ENCODE measurements at regions not wholly inside any gene's neighbourhood (a gene's known extent, or its start where the extent isn't known, plus 50 kb on each side); places are given as distances from the start of the nearest gene placed in this dataset.

DNA sequence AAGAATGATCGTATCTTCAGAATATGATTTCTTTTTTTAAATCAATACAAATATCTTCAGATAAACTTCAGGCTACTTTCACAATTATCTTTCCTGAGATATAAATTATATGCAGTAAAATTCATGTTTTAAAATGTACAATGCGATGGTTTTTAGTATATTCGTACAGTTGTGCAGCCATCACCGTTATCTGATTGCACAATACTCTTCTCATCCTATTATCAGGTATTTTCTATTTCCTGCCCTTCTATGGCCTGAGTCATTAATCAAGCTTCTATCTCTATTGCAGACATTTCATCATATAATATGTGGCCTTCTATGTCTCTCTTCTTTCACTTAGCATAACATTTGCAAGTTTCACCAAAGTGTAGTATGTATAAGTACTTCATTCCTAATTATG lies 1360.2 kb upstream of the SLC10A2 start:
- TF ChIP-seq, protein P1, sequence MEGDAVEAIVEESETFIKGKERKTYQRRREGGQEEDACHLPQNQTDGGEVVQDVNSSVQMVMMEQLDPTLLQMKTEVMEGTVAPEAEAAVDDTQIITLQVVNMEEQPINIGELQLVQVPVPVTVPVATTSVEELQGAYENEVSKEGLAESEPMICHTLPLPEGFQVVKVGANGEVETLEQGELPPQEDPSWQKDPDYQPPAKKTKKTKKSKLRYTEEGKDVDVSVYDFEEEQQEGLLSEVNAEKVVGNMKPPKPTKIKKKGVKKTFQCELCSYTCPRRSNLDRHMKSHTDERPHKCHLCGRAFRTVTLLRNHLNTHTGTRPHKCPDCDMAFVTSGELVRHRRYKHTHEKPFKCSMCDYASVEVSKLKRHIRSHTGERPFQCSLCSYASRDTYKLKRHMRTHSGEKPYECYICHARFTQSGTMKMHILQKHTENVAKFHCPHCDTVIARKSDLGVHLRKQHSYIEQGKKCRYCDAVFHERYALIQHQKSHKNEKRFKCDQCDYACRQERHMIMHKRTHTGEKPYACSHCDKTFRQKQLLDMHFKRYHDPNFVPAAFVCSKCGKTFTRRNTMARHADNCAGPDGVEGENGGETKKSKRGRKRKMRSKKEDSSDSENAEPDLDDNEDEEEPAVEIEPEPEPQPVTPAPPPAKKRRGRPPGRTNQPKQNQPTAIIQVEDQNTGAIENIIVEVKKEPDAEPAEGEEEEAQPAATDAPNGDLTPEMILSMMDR (IDR thresholded peaks at IDR 0.05; ENCODE audit: low read length), result no peak
- TF ChIP-seq EZH2 (IDR thresholded peaks at IDR 0.05; ENCODE audit: borderline replicate concordance, low read length), result no peak
